Common myeloid progenitor, CD34-positive (primary cell): ENCODE measurements at regions not wholly inside any gene's neighbourhood (a gene's known extent, or its start where the extent isn't known, plus 50 kb on each side); places are given as distances from the start of the nearest gene placed in this dataset.
"Not testable (repeated sequence)": the region's sequence is repeated elsewhere in the genome, so short reads cannot be mapped to it uniquely, and the experiment has no call there.

Experiments
- CTCF ChIA-PET: fragments of 350-600 bp; sonication (Branson Sonifier 250); formaldehyde crosslinking; loops from one replicate; lab custom pipeline; 2021; ENCODE audit warnings: antibody characterized with exemption; lab: Charles Lee
- POLR2A ChIA-PET: fragments of 350-600 bp; sonication (Branson Sonifier 250); formaldehyde crosslinking; loops from one replicate; lab custom pipeline; 2021; ENCODE audit warnings: antibody characterized with exemption; lab: Charles Lee
- DNase-seq, 3 donors: peaks; one replicate each; pipeline versions ENCODE4 v3.0.0 to v3.0.0-alpha.2; 2013
- H3K27ac ChIP-seq, 2 experiments: 1 replicate in 1 of 2; 2 replicates in 1 of 2; pipeline ENCODE4 v1.7.0; 2013; ENCODE audit warnings: inconsistent platforms in 2 of 2, low read length in 2 of 2, mild to moderate bottlenecking in 2 of 2, low read depth in 1 of 2, moderate library complexity in 1 of 2; ENCODE audit not compliant: severe bottlenecking in 2 of 2, insufficient read depth in 1 of 2, poor library complexity in 1 of 2
- H3K27me3 ChIP-seq, 5 experiments: replicated peaks in 2 of 5; 1 replicate in 3 of 5; 2 replicates in 2 of 5; pipeline versions ENCODE4 v1.6.1 to v1.7.0; 2013; ENCODE audit warnings: low read length in 4 of 5, mild to moderate bottlenecking in 2 of 5, moderate library complexity in 2 of 5, inconsistent platforms in 1 of 5; ENCODE audit not compliant: insufficient read depth in 5 of 5, control insufficient read depth in 4 of 5
- H3K36me3 ChIP-seq, 4 experiments: 1 replicate in 2 of 4; 2 replicates in 2 of 4; pipeline versions ENCODE4 v1.6.1 to v1.7.0; 2013; ENCODE audit warnings: low read length in 3 of 4, control low read depth in 1 of 4, mild to moderate bottlenecking in 1 of 4; ENCODE audit not compliant: control insufficient read depth in 4 of 4, insufficient read depth in 4 of 4
- H3K4me1 ChIP-seq, 4 experiments: 1 replicate in 3 of 4; 2 replicates in 1 of 4; pipeline versions ENCODE4 v1.6.1 to v1.7.1; 2013; ENCODE audit warnings: low read length in 3 of 4, mild to moderate bottlenecking in 3 of 4, control low read depth in 1 of 4, inconsistent platforms in 1 of 4, moderate library complexity in 1 of 4; ENCODE audit not compliant: control insufficient read depth in 4 of 4, insufficient read depth in 4 of 4; ENCODE audit errors: control extremely low read depth in 1 of 4
- H3K4me3 ChIP-seq, 7 experiments: 1 replicate in 4 of 7; 2 replicates in 3 of 7; pipeline versions ENCODE4 v1.5.1 to v1.7.0; 2013; ENCODE audit warnings: mild to moderate bottlenecking in 7 of 7, low read length in 6 of 7, moderate library complexity in 6 of 7, inconsistent platforms in 2 of 7, low read depth in 2 of 7, control low read depth in 1 of 7; ENCODE audit not compliant: insufficient read depth in 4 of 7, control insufficient read depth in 1 of 7; ENCODE audit errors: extremely low read depth in 1 of 7
- H3K9me3 ChIP-seq, 5 experiments: 1 replicate in 4 of 5; 2 replicates in 1 of 5; pipeline versions ENCODE4 v1.6.1 to v1.7.1; 2013; ENCODE audit warnings: low read length in 4 of 5, mild to moderate bottlenecking in 2 of 5, inconsistent platforms in 1 of 5, low read depth in 1 of 5, moderate library complexity in 1 of 5; ENCODE audit not compliant: control insufficient read depth in 4 of 5, insufficient read depth in 2 of 5; ENCODE audit errors: control extremely low read depth in 1 of 5
- WGBS: methylation state at CpG from one replicate; pipeline ENCODE4 v1.1.5; 2013; ENCODE audit not compliant: insufficient coverage; 5-methylcytosine and 5-hydroxymethylcytosine counted together

DNA sequence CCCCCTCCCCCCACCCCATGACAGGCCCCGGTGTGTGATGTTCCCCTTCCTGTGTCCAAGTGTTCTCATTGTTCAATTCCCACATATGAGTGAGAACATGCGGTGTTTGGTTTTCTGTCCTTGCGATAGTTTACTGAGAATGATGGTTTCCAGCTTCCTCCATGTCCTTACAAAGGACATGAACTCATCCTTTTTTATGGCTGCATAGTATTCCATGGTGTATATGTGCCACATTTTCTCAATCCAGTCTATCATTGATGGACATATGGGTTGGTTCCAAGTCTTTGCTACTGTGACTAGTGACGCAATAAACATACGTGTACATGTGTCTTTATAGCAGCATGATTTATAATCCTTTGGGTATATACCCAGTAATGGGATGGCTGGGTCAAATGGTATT, 95.6 kb downstream of the PRR15 start:
- H3K4me1 ChIP-seq, CTCF ChIA-PET, H3K9me3 ChIP-seq, H3K4me3 ChIP-seq, H3K27ac ChIP-seq, H3K36me3 ChIP-seq, H3K27me3 ChIP-seq, DNase-seq, POLR2A ChIA-PET: not testable (repeated sequence)
- no CpG with 5 or more reads among the region's 5 CpGs for WGBS

DNA sequence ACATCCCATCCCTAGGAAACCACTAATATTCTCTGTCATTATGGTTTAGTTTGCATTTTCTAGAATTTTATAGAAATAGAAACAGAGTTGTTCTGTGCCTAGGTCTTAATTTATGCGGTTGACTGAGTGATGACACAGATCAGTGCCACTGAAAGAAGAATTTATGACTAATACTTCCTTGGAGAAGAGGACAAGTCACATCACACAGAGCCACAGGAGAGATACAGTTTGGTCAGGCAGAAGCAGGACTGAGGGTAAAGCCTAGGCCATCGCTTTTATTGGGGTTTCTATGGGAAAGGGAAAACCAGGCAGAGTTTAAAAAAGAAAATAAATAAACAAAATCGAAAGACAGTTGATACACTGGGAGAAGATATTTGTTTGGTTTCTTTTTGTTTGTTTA, 99.3 kb downstream of the PRR15 start:
- DNase-seq, H3K36me3 ChIP-seq, H3K27me3 ChIP-seq, H3K27ac ChIP-seq, H3K9me3 ChIP-seq, CTCF ChIA-PET, POLR2A ChIA-PET, H3K4me3 ChIP-seq, H3K4me1 ChIP-seq: not testable (repeated sequence)
- WGBS = 96% methylated on average over 3 of the region's 3 CpGs

DNA sequence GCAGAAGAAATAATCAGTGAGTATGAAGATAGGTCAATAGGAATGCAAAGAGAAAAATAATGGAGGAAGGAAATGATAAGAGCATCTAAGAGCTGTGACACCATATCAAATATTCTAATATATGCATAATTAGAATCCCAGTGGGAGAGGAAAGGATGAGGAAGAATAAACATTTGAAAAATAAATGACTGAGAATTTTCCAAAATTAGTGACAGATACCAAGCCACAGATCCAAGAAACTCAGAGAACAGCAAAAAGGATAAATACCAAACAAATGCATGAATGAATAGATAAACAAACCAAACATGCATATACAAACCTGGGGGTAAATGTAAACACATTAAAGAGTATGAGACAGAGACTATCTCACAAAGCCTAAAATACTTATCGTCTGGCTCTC, 101.4 kb downstream of the PRR15 start:
- H3K9me3 ChIP-seq, H3K36me3 ChIP-seq, H3K27me3 ChIP-seq, H3K27ac ChIP-seq, DNase-seq, CTCF ChIA-PET, H3K4me3 ChIP-seq, POLR2A ChIA-PET, H3K4me1 ChIP-seq: not testable (repeated sequence)
- no CpG with 5 or more reads among the region's 1 CpG for WGBS

DNA sequence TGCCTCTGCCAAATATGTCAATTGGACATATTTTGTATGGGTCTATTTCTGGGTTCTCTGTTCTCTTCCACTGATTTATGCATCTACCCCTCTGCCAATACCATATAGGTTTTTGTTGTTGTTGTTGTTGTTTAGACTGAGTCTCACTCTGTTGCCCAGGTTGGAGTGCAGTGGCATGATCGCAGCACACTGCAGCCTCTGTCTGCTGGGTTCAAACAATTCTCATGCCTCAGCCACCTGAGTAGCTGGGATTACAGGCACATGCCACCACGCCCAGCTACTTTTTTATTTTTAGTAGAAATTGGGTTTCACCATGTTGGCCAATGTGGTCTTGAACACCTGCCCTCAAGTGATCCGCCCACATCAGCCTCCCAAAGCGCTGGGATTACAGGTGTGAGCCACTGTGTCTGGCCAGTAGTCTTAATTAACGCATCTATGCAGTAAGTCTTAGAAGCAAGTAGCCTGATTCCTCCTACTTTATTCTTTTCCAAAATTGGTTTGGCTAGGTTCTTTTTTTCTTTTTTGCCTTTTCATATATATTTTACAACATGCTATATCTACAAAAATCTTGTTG, 103.5 kb downstream of the PRR15 start:
- POLR2A ChIA-PET, CTCF ChIA-PET, H3K36me3 ChIP-seq, H3K4me1 ChIP-seq, H3K9me3 ChIP-seq, H3K27ac ChIP-seq, H3K4me3 ChIP-seq, DNase-seq, H3K27me3 ChIP-seq: not testable (repeated sequence)
- 100% methylated on average over 1 of the region's 5 CpGs for WGBS

DNA sequence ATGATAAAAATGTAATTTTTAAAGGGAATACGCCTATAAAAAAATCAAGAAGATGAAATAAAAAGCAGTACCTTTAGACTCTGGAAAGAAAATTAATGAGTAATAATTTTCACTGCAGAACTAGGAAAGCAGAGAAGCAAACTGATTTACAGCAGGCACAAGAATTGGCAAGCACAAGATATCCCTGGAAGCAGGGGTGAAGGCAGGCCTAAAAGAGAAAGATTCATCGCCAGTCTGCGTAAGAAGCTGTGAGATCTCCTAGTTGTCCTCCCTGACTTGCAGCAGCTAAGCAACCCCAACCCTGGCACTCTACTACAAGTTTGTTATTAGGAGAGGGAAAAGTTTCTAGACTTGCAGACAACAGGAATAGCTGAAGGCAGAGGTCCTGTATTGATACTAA, 107.7 kb downstream of the PRR15 start:
- DNase-seq, H3K4me1 ChIP-seq, H3K27ac ChIP-seq, H3K36me3 ChIP-seq, H3K27me3 ChIP-seq, CTCF ChIA-PET, POLR2A ChIA-PET, H3K9me3 ChIP-seq, H3K4me3 ChIP-seq: not testable (repeated sequence)
- 100% methylated on average over 1 of the region's 3 CpGs for WGBS

DNA sequence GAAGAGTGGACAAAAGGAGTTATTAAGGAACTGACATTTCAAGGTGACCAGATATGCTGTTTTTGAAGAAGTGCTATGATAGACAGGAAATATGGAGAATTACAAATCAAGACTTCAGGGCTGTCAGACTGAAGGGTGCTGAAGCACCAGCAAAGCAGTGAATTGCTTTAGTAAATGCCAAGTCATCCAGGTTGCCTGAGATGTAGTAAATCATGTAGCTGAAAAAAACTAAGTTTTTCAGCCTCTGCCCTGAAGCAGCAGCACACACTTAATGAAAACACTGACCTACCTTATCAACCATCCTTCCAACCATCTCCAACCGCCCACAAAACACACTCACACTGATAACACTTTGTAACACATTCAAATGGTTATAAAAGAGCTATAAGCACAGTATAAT, 110.0 kb downstream of the PRR15 start:
- H3K9me3 ChIP-seq, H3K27ac ChIP-seq, H3K4me1 ChIP-seq, H3K27me3 ChIP-seq, CTCF ChIA-PET, POLR2A ChIA-PET, H3K4me3 ChIP-seq, H3K36me3 ChIP-seq: not testable (repeated sequence)
- 17% methylated on average over 1 of the region's 1 CpG for WGBS
- peak; percentile 20 to 73 (median 57) for DNase-seq

DNA sequence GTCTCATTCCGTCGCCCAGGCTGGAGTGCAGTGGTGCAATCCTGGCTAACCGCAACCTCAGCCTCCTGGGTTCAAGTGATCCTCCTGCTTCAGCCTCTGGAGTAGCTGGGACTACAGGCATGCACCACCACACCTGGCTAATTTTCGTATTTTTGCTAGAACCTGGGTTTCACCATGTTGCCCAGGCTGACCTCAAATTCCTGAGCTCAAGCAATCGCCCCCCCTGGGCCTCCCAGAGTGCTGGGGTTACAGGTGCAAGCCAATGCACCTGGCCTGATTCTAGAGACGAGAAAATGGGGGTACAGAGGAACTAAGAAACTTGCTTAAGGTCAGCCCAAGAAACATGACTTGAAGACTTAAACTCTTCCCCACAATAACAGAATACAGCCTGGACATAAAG, 111.0 kb downstream of the PRR15 start:
- H3K36me3 ChIP-seq, H3K4me3 ChIP-seq, CTCF ChIA-PET, DNase-seq, POLR2A ChIA-PET, H3K4me1 ChIP-seq, H3K27ac ChIP-seq, H3K9me3 ChIP-seq, H3K27me3 ChIP-seq: not testable (repeated sequence)
- WGBS = no CpG with 5 or more reads among the region's 6 CpGs
